IgD-negative memory B cell (primary cell): ENCODE measurements at regions not wholly inside any gene's neighbourhood (a gene's known extent, or its start where the extent isn't known, plus 50 kb on each side); places are given as distances from the start of the nearest gene placed in this dataset.

ENCODE experiments used
- H3K27ac Mint-ChIP-seq, 3 donors: one replicate each; pipeline ENCODE4 v1.8.0; 2020 to 2022; ENCODE audit warnings: mild to moderate bottlenecking in 3 of 3, mixed read lengths in 3 of 3, moderate library complexity in 1 of 3
- H3K27me3 Mint-ChIP-seq: one replicate; pipeline ENCODE4 v1.8.0; 2021; ENCODE audit warnings: mixed read lengths
- H3K36me3 Mint-ChIP-seq: one replicate; pipeline ENCODE4 v1.8.0; 2020; ENCODE audit warnings: mild to moderate bottlenecking, mixed read lengths
- H3K4me1 Mint-ChIP-seq, 3 donors: one replicate each; pipeline ENCODE4 v1.8.0; 2020 to 2022; ENCODE audit warnings: mixed read lengths in 3 of 3, mild to moderate bottlenecking in 1 of 3
- H3K4me3 Mint-ChIP-seq, 4 donors: one replicate each; pipeline ENCODE4 v1.8.0; 2020 to 2022; ENCODE audit warnings: mild to moderate bottlenecking in 4 of 4, mixed read lengths in 4 of 4, moderate library complexity in 3 of 4
- H3K9me3 Mint-ChIP-seq, 3 donors: one replicate each; pipeline ENCODE4 v1.8.0; 2020 to 2021; ENCODE audit warnings: mixed read lengths in 3 of 3, mild to moderate bottlenecking in 1 of 3

DNA sequence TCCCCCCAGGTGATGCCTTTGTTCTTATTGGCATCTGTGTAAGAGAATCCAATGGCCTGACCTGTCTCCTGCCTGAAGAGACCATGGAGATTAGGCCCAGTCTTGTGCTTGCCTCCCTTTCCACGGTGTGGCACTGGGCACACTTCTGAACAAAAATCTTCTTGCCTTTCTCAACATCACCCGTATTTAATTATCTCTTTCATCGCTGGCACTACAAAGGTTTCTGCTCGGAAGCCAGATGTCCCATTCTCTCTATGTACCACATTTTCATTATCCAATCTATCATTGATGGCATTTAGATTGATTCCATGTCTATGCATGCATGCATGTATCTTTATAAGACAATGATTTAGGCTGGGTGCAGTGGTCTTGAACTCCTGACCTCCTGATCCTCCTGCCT, 74.3 kb downstream of the SLC25A15 start:
- H3K27ac Mint-ChIP-seq: no peak overlapping the region
- no peaks in the 10 kb centered on the region for H3K36me3 Mint-ChIP-seq
- H3K4me3 Mint-ChIP-seq: no peak overlapping the region
- H3K4me1 Mint-ChIP-seq: no peaks in the 10 kb centered on the region
- peaks cover 0 to 4% (median 2%) of the 10 kb centered on the region in 3 donors for H3K9me3 Mint-ChIP-seq
- no peaks in the 10 kb centered on the region for H3K27me3 Mint-ChIP-seq

DNA sequence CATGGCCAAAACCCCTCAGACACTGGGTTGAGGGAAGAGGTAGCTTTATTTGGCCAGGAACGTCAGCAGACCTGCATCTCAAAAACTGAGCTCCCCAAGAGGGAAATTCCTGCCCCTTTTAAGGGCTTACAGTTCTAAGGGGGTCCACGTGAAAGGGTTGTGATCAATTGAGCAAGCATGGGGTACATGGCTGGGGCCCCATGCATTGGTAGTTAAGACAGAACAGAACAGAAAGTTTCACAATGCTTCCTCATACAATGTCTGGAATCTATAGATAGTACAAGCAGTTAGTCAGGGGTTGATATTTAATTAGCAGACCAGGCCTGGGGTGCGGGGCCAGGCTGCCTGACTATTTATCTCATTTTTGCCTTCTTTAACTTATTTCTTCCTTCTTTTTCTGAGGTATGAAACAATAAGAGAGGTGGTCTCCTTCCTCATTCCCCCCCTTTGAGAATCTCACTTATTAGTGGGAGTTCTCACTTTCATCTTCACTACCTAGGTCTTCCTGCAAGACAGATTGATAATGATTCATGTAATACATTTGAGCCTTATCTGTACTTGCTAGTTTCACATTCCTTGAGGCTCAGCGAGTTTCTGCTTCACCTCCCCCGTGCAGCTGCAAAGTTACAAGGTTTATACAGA, 84.8 kb downstream of the SLC25A15 start:
- Mint-ChIP-seq H3K9me3 (peaks cover 17 to 39% (median 22%) of the 10 kb centered on the region in 3 donors), H3K27ac (peak overlapping the region in 1 of 3 donors; percentile 46), H3K4me1 (no peaks in the 10 kb centered on the region), H3K4me3 (peak overlapping the region in 1 of 4 donors; percentile 71), H3K36me3 (peaks cover 24% of the 10 kb centered on the region), H3K27me3 (no peaks in the 10 kb centered on the region)

DNA sequence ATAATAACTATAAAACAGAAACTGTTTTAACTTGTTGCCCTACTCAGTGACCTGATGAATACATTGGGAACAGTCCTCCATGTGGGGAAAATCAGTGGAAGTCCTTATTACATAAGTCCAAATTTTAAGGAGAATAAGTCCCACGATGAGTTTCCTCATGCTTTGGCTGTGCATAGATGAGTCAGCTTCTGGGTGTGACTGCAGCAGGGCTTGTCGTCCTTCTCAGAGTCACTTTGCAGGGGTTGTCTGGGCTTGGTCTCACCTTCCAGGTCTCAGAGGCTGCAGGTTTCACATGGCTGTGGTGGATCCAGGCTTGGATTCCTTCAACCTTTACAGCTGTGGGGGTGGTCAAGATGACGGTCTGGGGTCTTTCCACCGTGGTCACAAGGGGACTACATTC, 85.6 kb downstream of the SLC25A15 start:
- no peaks in the 10 kb centered on the region for H3K4me1 Mint-ChIP-seq
- no peak overlapping the region for H3K4me3 Mint-ChIP-seq
- peaks cover 26% of the 10 kb centered on the region for H3K36me3 Mint-ChIP-seq
- H3K9me3 Mint-ChIP-seq: peaks cover 19 to 44% (median 30%) of the 10 kb centered on the region in 3 donors
- H3K27me3 Mint-ChIP-seq: no peaks in the 10 kb centered on the region
- no peak overlapping the region for H3K27ac Mint-ChIP-seq

DNA sequence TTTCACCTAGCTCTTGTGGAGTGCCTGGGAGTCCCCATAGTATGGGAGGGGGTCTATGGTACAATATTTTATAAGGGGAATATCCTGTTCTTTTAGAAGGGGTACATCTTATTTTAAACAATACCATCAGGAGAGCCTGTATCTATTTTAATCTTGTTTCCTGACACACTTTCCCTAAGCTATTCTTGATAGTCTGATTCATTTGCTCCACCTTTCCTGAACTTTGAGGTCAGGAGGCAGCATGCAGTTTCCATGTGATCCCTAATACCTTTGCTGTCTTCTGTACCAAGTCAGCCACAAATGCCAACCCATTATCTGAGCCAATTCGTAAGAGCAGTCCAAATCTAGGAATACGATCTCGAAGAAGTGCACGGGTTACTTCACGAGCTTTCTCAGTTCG, 86.2 kb downstream of the SLC25A15 start:
- Mint-ChIP-seq H3K4me1 (no peaks in the 10 kb centered on the region), H3K36me3 (peaks cover 29% of the 10 kb centered on the region), H3K9me3 (peaks cover 22 to 47% (median 34%) of the 10 kb centered on the region in 3 donors), H3K27me3 (no peaks in the 10 kb centered on the region), H3K27ac (no peak overlapping the region), H3K4me3 (no peak overlapping the region)

DNA sequence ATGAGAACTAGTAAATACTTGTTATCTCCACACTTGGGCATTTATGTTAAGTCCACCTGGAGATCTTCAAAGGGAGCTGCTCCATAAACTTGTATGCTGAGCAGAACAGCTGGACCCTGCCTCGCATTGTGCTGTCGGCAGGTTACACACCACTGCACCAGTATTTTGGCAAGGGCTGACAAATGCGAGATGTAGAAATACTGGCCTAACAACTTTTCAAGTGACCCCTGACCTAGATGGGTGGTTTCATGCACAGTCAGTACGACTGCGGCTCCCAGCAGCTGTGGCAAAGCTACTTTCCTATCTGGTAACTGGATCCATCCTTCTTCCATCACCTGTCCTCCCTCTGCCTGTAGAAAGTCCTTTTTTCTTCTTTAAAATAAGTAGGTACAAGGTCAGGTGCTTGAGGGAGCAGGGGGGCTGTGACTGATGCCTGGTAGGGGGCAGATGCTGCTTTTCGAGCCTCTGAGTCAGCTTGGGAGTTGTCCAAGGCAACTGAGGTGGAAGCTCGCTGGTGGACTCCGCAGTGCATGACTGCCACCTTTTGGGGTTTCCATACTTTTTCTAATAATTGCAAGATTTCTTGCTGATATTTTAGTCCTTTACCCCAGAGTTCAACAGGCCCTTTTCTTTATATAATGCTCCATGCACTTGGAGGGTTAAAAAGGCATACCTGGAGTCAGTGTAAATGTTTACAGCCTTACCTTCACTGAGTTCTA, 86.8 kb downstream of the SLC25A15 start:
- Mint-ChIP-seq H3K27me3 (no peaks in the 10 kb centered on the region), H3K4me1 (no peaks in the 10 kb centered on the region), H3K36me3 (peaks cover 31% of the 10 kb centered on the region), H3K27ac (no peak overlapping the region), H3K4me3 (no peak overlapping the region), H3K9me3 (peaks cover 23 to 44% (median 34%) of the 10 kb centered on the region in 3 donors)

DNA sequence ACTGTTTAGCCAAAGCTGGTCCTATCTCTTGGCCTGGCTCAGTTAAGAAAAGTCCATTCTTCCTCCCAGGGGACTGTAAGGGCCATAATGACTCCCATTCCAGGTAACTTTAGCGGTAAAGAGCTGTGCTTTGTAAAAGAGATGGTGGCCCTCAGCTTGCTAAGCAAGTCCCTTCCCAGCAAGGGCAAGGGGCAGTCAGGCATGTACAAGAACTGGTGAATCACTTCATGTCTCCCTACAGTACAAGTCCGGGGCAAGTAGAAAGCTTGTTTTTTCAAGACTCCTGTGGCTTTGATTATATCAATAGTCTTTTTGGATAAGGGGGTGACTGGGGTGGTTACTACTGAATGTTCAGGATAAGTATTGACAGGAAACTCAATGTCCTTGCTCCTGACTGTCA, 88.9 kb downstream of the SLC25A15 start:
- Mint-ChIP-seq H3K36me3 (peaks cover 32% of the 10 kb centered on the region), H3K9me3 (peaks cover 17 to 41% (median 34%) of the 10 kb centered on the region in 3 donors), H3K27ac (no peak overlapping the region), H3K4me3 (no peak overlapping the region), H3K4me1 (no peaks in the 10 kb centered on the region), H3K27me3 (no peaks in the 10 kb centered on the region)

DNA sequence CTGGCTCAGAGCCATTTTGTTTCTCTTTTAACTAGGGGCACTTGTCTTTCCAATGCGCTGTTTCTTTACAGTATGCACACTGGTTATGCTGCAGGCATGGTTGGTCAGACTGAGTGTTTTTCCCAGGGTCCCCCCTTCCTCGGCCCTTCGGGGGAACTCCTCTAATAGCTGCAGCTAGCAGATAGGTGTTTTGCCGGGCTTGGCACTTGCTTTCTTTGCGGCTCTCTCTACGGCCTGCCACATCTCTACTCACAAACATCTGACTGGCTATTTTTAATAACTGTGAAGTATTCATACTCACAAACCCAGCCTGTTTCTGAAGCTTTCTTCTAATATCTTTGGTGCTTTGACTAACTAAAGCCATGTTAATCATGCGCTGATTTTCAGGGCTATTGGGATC, 89.4 kb downstream of the SLC25A15 start:
- Mint-ChIP-seq H3K9me3 (peaks cover 17 to 40% (median 34%) of the 10 kb centered on the region in 3 donors), H3K4me3 (no peak overlapping the region), H3K36me3 (peaks cover 32% of the 10 kb centered on the region), H3K4me1 (no peaks in the 10 kb centered on the region), H3K27ac (no peak overlapping the region), H3K27me3 (no peaks in the 10 kb centered on the region)
